AG10803 (cell line): ENCODE measurements at regions not wholly inside any gene's neighbourhood (a gene's known extent, or its start where the extent isn't known, plus 50 kb on each side); places are given as distances from the start of the nearest gene placed in this dataset.

Experiments used
- DNase-seq: peaks from one replicate; pipeline ENCODE4 v3.0.0; 2010; ENCODE audit warnings: low read depth
- H3K4me3 ChIP-seq: 2 replicates; pipeline ENCODE4 v1.5.1; 2011; ENCODE audit warnings: mild to moderate bottlenecking, low read length, control low read depth
- CTCF ChIP-seq: conservative IDR thresholded peaks from 2 replicates; pipeline ENCODE4 v1.5.1; 2011; ENCODE audit warnings: mild to moderate bottlenecking, low read length, control low read depth, inconsistent platforms

- no peak overlapping the region for H3K4me3 ChIP-seq
- no peak for DNase-seq
- TF ChIP-seq CTCF: no peak
These were observed 393.2 kb upstream of the ATXN7L3B start for GRCh38 chr12:74144396-74144795.

GRCh38 chr12:74145328-74145727, 392.3 kb upstream of the ATXN7L3B start:
- DNase-seq: no peak
- no peak for TF ChIP-seq CTCF
- H3K4me3 ChIP-seq: no peak overlapping the region

- DNase-seq: no peak
- no peak for TF ChIP-seq CTCF
- no peak overlapping the region for H3K4me3 ChIP-seq
These were observed 388.8 kb upstream of the ATXN7L3B start for GRCh38 chr12:74148849-74149248.

GRCh38 chr12:74152370-74152769, 385.3 kb upstream of the ATXN7L3B start:
- H3K4me3 ChIP-seq: no peak overlapping the region
- no peak for DNase-seq
- TF ChIP-seq CTCF: no peak

- DNase-seq: no peak
- no peak for TF ChIP-seq CTCF
- no peak overlapping the region for H3K4me3 ChIP-seq
These were observed 371.5 kb upstream of the ATXN7L3B start for GRCh38 chr12:74166096-74166495.

- DNase-seq: no peak
- no peak for TF ChIP-seq CTCF
- no peak overlapping the region for H3K4me3 ChIP-seq
These were observed 368.0 kb upstream of the ATXN7L3B start for GRCh38 chr12:74169607-74170006.

GRCh38 chr12:74170645-74171477, 366.8 kb upstream of the ATXN7L3B start:
- DNase-seq: no peak
- no peak overlapping the region for H3K4me3 ChIP-seq
- no peak for TF ChIP-seq CTCF
